Trophoblast cell (in vitro differentiated cells and primary cell): ENCODE measurements at regions not wholly inside any gene's neighbourhood (a gene's known extent, or its start where the extent isn't known, plus 50 kb on each side); places are given as distances from the start of the nearest gene placed in this dataset.

Experiments used
- DNase-seq, 2 donors: peaks; one replicate each; pipeline ENCODE4 v3.0.0-alpha.2; 2016
- H2AFZ ChIP-seq: 2 replicates; pipeline ENCODE4 v1.6.1; 2013; ENCODE audit warnings: low read length, moderate library complexity, mild to moderate bottlenecking; ENCODE audit not compliant: insufficient read depth, poor library complexity
- H2AK5ac ChIP-seq: 2 replicates; pipeline ENCODE4 v1.6.1; 2013; ENCODE audit warnings: mild to moderate bottlenecking, low read length
- H2BK120ac ChIP-seq: 2 replicates; pipeline ENCODE4 v1.6.1; 2013; ENCODE audit warnings: low read length, mild to moderate bottlenecking, moderate library complexity; ENCODE audit not compliant: insufficient read depth, poor library complexity
- H2BK12ac ChIP-seq: 2 replicates; pipeline ENCODE4 v1.6.1; 2013; ENCODE audit warnings: mild to moderate bottlenecking, low read length, moderate library complexity
- H2BK5ac ChIP-seq: 2 replicates; pipeline ENCODE4 v1.6.1; 2013; ENCODE audit warnings: low read length, low read depth, moderate library complexity, mild to moderate bottlenecking; ENCODE audit not compliant: poor library complexity
- H3K14ac ChIP-seq: 2 replicates; pipeline ENCODE4 v1.6.1; 2013; ENCODE audit warnings: mild to moderate bottlenecking, low read length
- H3K18ac ChIP-seq: 2 replicates; pipeline ENCODE4 v1.6.1; 2013; ENCODE audit warnings: mild to moderate bottlenecking, low read length
- H3K23ac ChIP-seq: 2 replicates; pipeline ENCODE4 v1.6.1; 2013; ENCODE audit warnings: low read length
- H3K27ac ChIP-seq: 2 replicates; pipeline ENCODE4 v1.5.1; 2013; ENCODE audit warnings: low read depth, mild to moderate bottlenecking, inconsistent platforms, low read length, moderate library complexity
- H3K27me3 ChIP-seq: 2 replicates; pipeline ENCODE4 v1.6.1; 2013; ENCODE audit warnings: inconsistent platforms, mild to moderate bottlenecking, low read length, moderate library complexity; ENCODE audit not compliant: insufficient read depth
- H3K36me3 ChIP-seq, 2 experiments: 1 replicate in 1 of 2; 2 replicates in 1 of 2; pipeline ENCODE4 v1.6.1; 2013; ENCODE audit warnings: low read length in 2 of 2, mild to moderate bottlenecking in 2 of 2, moderate library complexity in 1 of 2; ENCODE audit not compliant: insufficient read depth in 2 of 2, control insufficient read depth in 1 of 2
- H3K4ac ChIP-seq: 2 replicates; pipeline ENCODE4 v1.6.1; 2013; ENCODE audit warnings: low read depth, mild to moderate bottlenecking, low read length, moderate library complexity
- H3K4me1 ChIP-seq, 2 experiments: 1 replicate in 1 of 2; 2 replicates in 1 of 2; pipeline ENCODE4 v1.6.1; 2013; ENCODE audit warnings: low read length in 2 of 2, mild to moderate bottlenecking in 2 of 2, moderate library complexity in 1 of 2; ENCODE audit not compliant: insufficient read depth in 2 of 2, control insufficient read depth in 1 of 2
- H3K4me2 ChIP-seq: 2 replicates; pipeline ENCODE4 v1.6.1; 2013; ENCODE audit warnings: inconsistent platforms, mild to moderate bottlenecking, low read length, moderate library complexity
- H3K4me3 ChIP-seq: 2 replicates; pipeline ENCODE4 v1.5.1; 2013; ENCODE audit warnings: mild to moderate bottlenecking, low read depth, low read length, inconsistent platforms
- H3K79me1 ChIP-seq: one replicate; pipeline ENCODE4 v1.6.1; 2013; ENCODE audit warnings: low read length
- H3K79me2 ChIP-seq: 2 replicates; pipeline ENCODE4 v1.6.1; 2013; ENCODE audit warnings: low read length, mild to moderate bottlenecking; ENCODE audit not compliant: control insufficient read depth, insufficient read depth, poor library complexity
- H3K9ac ChIP-seq: 2 replicates; pipeline ENCODE4 v1.6.1; 2013; ENCODE audit warnings: mild to moderate bottlenecking, low read length
- H3K9me3 ChIP-seq: 2 replicates; pipeline ENCODE4 v1.6.1; 2013; ENCODE audit warnings: low read depth, mild to moderate bottlenecking, control low read depth, inconsistent platforms, low read length; ENCODE audit not compliant: insufficient read depth
- H4K12ac ChIP-seq: 2 replicates; pipeline ENCODE4 v1.6.1; 2013; ENCODE audit warnings: low read depth, mild to moderate bottlenecking, low read length, moderate library complexity
- H4K8ac ChIP-seq: 2 replicates; pipeline ENCODE4 v1.6.1; 2013; ENCODE audit warnings: low read depth, mild to moderate bottlenecking, low read length, moderate library complexity
- H4K91ac ChIP-seq: one replicate; pipeline ENCODE4 v1.6.1; 2013; ENCODE audit warnings: low read depth, mild to moderate bottlenecking, low read length, moderate library complexity
- WGBS: extraction: QIAGEN DNeasy Blood & Tissue Kit; methylation state at CpG from one replicate; pipeline ENCODE4 v1.1.7; 2013; ENCODE audit warnings: missing lambda C conversion rate; ENCODE audit not compliant: insufficient read length, insufficient coverage; ENCODE audit errors: extremely low coverage; 5-methylcytosine and 5-hydroxymethylcytosine counted together

GRCh38 chr1:87712261-87713010, 383.8 kb downstream of the LMO4 start:
- H3K18ac ChIP-seq, result peak overlapping the region; percentile 19
- peak overlapping the region; percentile 11 for H3K14ac ChIP-seq
- peaks cover 14% of the 10 kb centered on the region for H3K79me1 ChIP-seq
- H4K91ac ChIP-seq, result peak overlapping the region; percentile 77
- H4K12ac ChIP-seq, result no peak overlapping the region
- H3K9me3 ChIP-seq, result peaks cover 2% of the 10 kb centered on the region
- peak overlapping the region; percentile 54 for H2BK120ac ChIP-seq
- WGBS, result no CpG with 5 or more reads among the region's 2 CpGs
- H2BK12ac ChIP-seq, result peak overlapping the region; percentile 67
- peak overlapping the region; percentile 92 for H3K27ac ChIP-seq
- H2BK5ac ChIP-seq, result peak overlapping the region; percentile 70
- H4K8ac ChIP-seq, result peak overlapping the region; percentile 25
- no peak overlapping the region for H3K4ac ChIP-seq
- H3K36me3 ChIP-seq, result no peaks in the 10 kb centered on the region
- H3K4me3 ChIP-seq, result no peak overlapping the region
- no peaks in the 10 kb centered on the region for H3K27me3 ChIP-seq
- H3K23ac ChIP-seq, result no peak overlapping the region
- DNase-seq, result peak; percentile 40 to 88
- peaks cover 0 to 9% of the 10 kb centered on the region in 2 experiments for H3K4me1 ChIP-seq
- H3K9ac ChIP-seq, result no peak overlapping the region
- H3K4me2 ChIP-seq, result peak overlapping the region; percentile 41
- H2AFZ ChIP-seq, result no peak overlapping the region
- H3K79me2 ChIP-seq, result no peaks in the 10 kb centered on the region
- no peak overlapping the region for H2AK5ac ChIP-seq

GRCh38 chr1:87714278-87714677, 385.6 kb downstream of the LMO4 start:
- no peak overlapping the region for H3K27ac ChIP-seq
- no peaks in the 10 kb centered on the region for H3K27me3 ChIP-seq
- H3K4me2 ChIP-seq, result no peak overlapping the region
- no peak overlapping the region for H4K8ac ChIP-seq
- WGBS, result no CpG with 5 or more reads among the region's 2 CpGs
- H3K18ac ChIP-seq, result no peak overlapping the region
- no peak overlapping the region for H2AK5ac ChIP-seq
- no peak overlapping the region for H3K9ac ChIP-seq
- H3K36me3 ChIP-seq, result no peaks in the 10 kb centered on the region
- DNase-seq, result no peak
- H2BK5ac ChIP-seq, result no peak overlapping the region
- no peaks in the 10 kb centered on the region for H3K79me2 ChIP-seq
- H3K4ac ChIP-seq, result no peak overlapping the region
- peaks cover 0 to 9% of the 10 kb centered on the region in 2 experiments for H3K4me1 ChIP-seq
- H4K12ac ChIP-seq, result no peak overlapping the region
- no peak overlapping the region for H4K91ac ChIP-seq
- no peak overlapping the region for H2AFZ ChIP-seq
- H2BK12ac ChIP-seq, result no peak overlapping the region
- H2BK120ac ChIP-seq, result no peak overlapping the region
- H3K23ac ChIP-seq, result no peak overlapping the region
- H3K9me3 ChIP-seq, result peaks cover 2% of the 10 kb centered on the region
- H3K14ac ChIP-seq, result no peak overlapping the region
- H3K4me3 ChIP-seq, result no peak overlapping the region
- peaks cover 14% of the 10 kb centered on the region for H3K79me1 ChIP-seq

GRCh38 chr1:87715052-87715451, 386.4 kb downstream of the LMO4 start:
- Histone ChIP-seq H3K9ac (no peak overlapping the region), H3K4me2 (no peak overlapping the region), H3K4me1 (peaks cover 0 to 9% of the 10 kb centered on the region in 2 experiments), H3K4me3 (no peak overlapping the region), H4K8ac (no peak overlapping the region), H2BK120ac (no peak overlapping the region), H4K91ac (no peak overlapping the region), H3K36me3 (no peaks in the 10 kb centered on the region), H3K27ac (no peak overlapping the region), H3K23ac (no peak overlapping the region), H3K79me1 (peaks cover 14% of the 10 kb centered on the region), H2BK5ac (no peak overlapping the region), H2AFZ (no peak overlapping the region), H3K18ac (no peak overlapping the region), H4K12ac (no peak overlapping the region), H3K14ac (no peak overlapping the region), H2AK5ac (no peak overlapping the region), H3K9me3 (peaks cover 2% of the 10 kb centered on the region), H3K27me3 (no peaks in the 10 kb centered on the region), H3K79me2 (no peaks in the 10 kb centered on the region), H3K4ac (no peak overlapping the region), H2BK12ac (no peak overlapping the region)
- no peak for DNase-seq
- WGBS, result no CpG with 5 or more reads among the region's 3 CpGs

GRCh38 chr1:87715471-87715870, 386.8 kb downstream of the LMO4 start:
- H3K36me3 ChIP-seq, result no peaks in the 10 kb centered on the region
- H4K12ac ChIP-seq, result no peak overlapping the region

More at GRCh38 chr1:87715471-87715870, 386.8 kb downstream of the LMO4 start:
- Histone ChIP-seq H3K9ac (no peak overlapping the region), H3K4me2 (no peak overlapping the region), H2AFZ (no peak overlapping the region), H2BK12ac (peak overlapping the region; percentile 96), H2BK5ac (no peak overlapping the region), H3K9me3 (peaks cover 2% of the 10 kb centered on the region), H2BK120ac (peak overlapping the region; percentile 31), H3K4me1 (peaks cover 0 to 9% of the 10 kb centered on the region in 2 experiments), H3K4ac (no peak overlapping the region), H4K91ac (no peak overlapping the region), H2AK5ac (no peak overlapping the region), H3K79me2 (no peaks in the 10 kb centered on the region), H3K23ac (no peak overlapping the region), H3K18ac (no peak overlapping the region), H3K4me3 (no peak overlapping the region), H4K8ac (no peak overlapping the region), H3K14ac (no peak overlapping the region), H3K27me3 (no peaks in the 10 kb centered on the region), H3K27ac (no peak overlapping the region), H3K79me1 (peaks cover 14% of the 10 kb centered on the region)
- no CpG with 5 or more reads among the region's 2 CpGs for WGBS
- no peak for DNase-seq
